GM12872 (cell line): ENCODE measurements at regions not wholly inside any gene's neighbourhood (a gene's known extent, or its start where the extent isn't known, plus 50 kb on each side); places are given as distances from the start of the nearest gene placed in this dataset.

ENCODE experiments used
- CTCF ChIP-seq: IDR thresholded peaks from 3 replicates; pipeline ENCODE4 v1.5.1; 2011; ENCODE audit warnings: low read depth, mild to moderate bottlenecking, low read length, moderate library complexity; ENCODE audit not compliant: insufficient read depth

GRCh38 chr10:47182934-47183703 is 116.9 kb upstream of the GDF10 start:
- TF ChIP-seq CTCF = no peak

- no peak for TF ChIP-seq CTCF
Measured at GRCh38 chr10:47183704-47184041, 116.3 kb upstream of the GDF10 start.

GRCh38 chr10:47184273-47184672 is 115.7 kb upstream of the GDF10 start:
- no peak for TF ChIP-seq CTCF

GRCh38 chr10:47184724-47185330 is 115.2 kb upstream of the GDF10 start:
- TF ChIP-seq CTCF = no peak

- no peak for TF ChIP-seq CTCF
Measured at GRCh38 chr10:47186941-47187340, 113.1 kb upstream of the GDF10 start.

GRCh38 chr10:47187592-47187991 is 112.4 kb upstream of the GDF10 start:
- no peak for TF ChIP-seq CTCF

GRCh38 chr10:47188156-47188555 is 111.8 kb upstream of the GDF10 start:
- TF ChIP-seq CTCF = no peak
